HepG2 (cell line): ENCODE measurements at regions not wholly inside any gene's neighbourhood (a gene's known extent, or its start where the extent isn't known, plus 50 kb on each side); places are given as distances from the start of the nearest gene placed in this dataset.

ENCODE experiments used
- CBX5 ChIP-seq: sonication (generic); formaldehyde crosslinking; IDR thresholded peaks from 2 replicates; pipeline ENCODE4 v1.4.0; 2020; ENCODE audit warnings: missing genetic modification reagents, borderline replicate concordance
- FOXK2 ChIP-seq: fragments of 450-650 bp; IDR thresholded peaks from 2 replicates; pipeline ENCODE4 v1.6.1; 2016
- MLLT10 ChIP-seq: sonication (generic); formaldehyde crosslinking; IDR thresholded peaks from 2 replicates; pipeline ENCODE4 v1.4.0; 2020; ENCODE audit warnings: missing genetic modification reagents
- MYNN ChIP-seq: sonication (generic); formaldehyde crosslinking; IDR thresholded peaks from 2 replicates; pipeline ENCODE4 v1.4.0; 2020; ENCODE audit warnings: mild to moderate bottlenecking, low read depth, missing genetic modification reagents
- ZNF850 ChIP-seq: sonication (generic); formaldehyde crosslinking; conservative IDR thresholded peaks from 2 replicates; pipeline ENCODE4 v1.9.0; 2021; ENCODE audit warnings: mild to moderate bottlenecking, missing genetic modification reagents

- TF ChIP-seq MYNN (no peak), ZNF850 (no peak), FOXK2 (no peak), CBX5 (CRISPR knock-in tag) (no peak), MLLT10 (no peak)
These were observed 411.2 kb upstream of the PIK3C3 start for GRCh38 chr18:41543815-41544214.
